Thyroid gland (tissue), 4 donors: ENCODE measurements at regions not wholly inside any gene's neighbourhood (a gene's known extent, or its start where the extent isn't known, plus 50 kb on each side); places are given as distances from the start of the nearest gene placed in this dataset.

Source experiments
- POLR2A ChIP-seq, 2 donors: fragments of 450-650 bp; IDR thresholded peaks; one replicate each; pipeline ENCODE4 v1.6.1; 2017; ENCODE audit warnings: antibody characterized with exemption in 2 of 2, mild to moderate bottlenecking in 2 of 2, moderate library complexity in 1 of 2
- TF ChIP-seq, protein P1 (sequence below), 6 experiments: fragments of 200-600 bp in 3 of 6; fragments of 450-650 bp in 3 of 6; sonication (generic) in 3 of 6; IDR thresholded peaks; one replicate each; pipeline ENCODE4 v1.5.1; 2016 to 2019; ENCODE audit warnings: antibody characterized with exemption in 6 of 6, mild to moderate bottlenecking in 2 of 6, inconsistent platforms in 1 of 6, moderate library complexity in 1 of 6

- TF ChIP-seq, protein P1, sequence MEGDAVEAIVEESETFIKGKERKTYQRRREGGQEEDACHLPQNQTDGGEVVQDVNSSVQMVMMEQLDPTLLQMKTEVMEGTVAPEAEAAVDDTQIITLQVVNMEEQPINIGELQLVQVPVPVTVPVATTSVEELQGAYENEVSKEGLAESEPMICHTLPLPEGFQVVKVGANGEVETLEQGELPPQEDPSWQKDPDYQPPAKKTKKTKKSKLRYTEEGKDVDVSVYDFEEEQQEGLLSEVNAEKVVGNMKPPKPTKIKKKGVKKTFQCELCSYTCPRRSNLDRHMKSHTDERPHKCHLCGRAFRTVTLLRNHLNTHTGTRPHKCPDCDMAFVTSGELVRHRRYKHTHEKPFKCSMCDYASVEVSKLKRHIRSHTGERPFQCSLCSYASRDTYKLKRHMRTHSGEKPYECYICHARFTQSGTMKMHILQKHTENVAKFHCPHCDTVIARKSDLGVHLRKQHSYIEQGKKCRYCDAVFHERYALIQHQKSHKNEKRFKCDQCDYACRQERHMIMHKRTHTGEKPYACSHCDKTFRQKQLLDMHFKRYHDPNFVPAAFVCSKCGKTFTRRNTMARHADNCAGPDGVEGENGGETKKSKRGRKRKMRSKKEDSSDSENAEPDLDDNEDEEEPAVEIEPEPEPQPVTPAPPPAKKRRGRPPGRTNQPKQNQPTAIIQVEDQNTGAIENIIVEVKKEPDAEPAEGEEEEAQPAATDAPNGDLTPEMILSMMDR (IDR thresholded peaks at IDR 0.05), result no peak
- no peak for TF ChIP-seq POLR2A (IDR thresholded peaks at IDR 0.05)
Measured at GRCh38 chrX:113950081-113950678, 633.7 kb upstream of the HTR2C start.
